H1 (cell line): ENCODE measurements at regions not wholly inside any gene's neighbourhood (a gene's known extent, or its start where the extent isn't known, plus 50 kb on each side); places are given as distances from the start of the nearest gene placed in this dataset.

Experiments used
- CTCF ChIA-PET: fragments of 300-600 bp; sonication (Branson Sonifier 250); formaldehyde crosslinking; loops from one replicate; lab custom pipeline; 2021; ENCODE audit not compliant: partially characterized antibody; lab: Charles Lee
- POLR2A ChIA-PET: fragments of 300-600 bp; sonication (Branson Sonifier 250); formaldehyde crosslinking; loops from one replicate; lab custom pipeline; 2021; ENCODE audit warnings: inconsistent platforms; ENCODE audit not compliant: partially characterized antibody; lab: Charles Lee
- DNase-seq, 2 experiments: peaks; one replicate each; pipeline versions ENCODE4 v3.0.0 to v3.0.0-alpha.2; 2010 to 2022; ENCODE audit warnings: low spot score in 2 of 2, low read depth in 1 of 2, mixed read lengths in 1 of 2
- FAIRE-seq: peaks from 2 replicates; lab custom pipeline; 2011; peaks lifted over from hg19 to GRCh38; lab: Jason Lieb, UNC
- H2AFZ ChIP-seq: 2 replicates; pipeline ENCODE4 v1.8.1; 2012; ENCODE audit warnings: low read length, inconsistent platforms
- H2AK5ac ChIP-seq: 2 replicates; pipeline ENCODE4 v1.6.1; 2013; ENCODE audit warnings: low read depth, low read length
- H2BK120ac ChIP-seq: replicated peaks from 2 replicates; pipeline ENCODE3; 2013; ENCODE audit warnings: low read depth, low read length, inconsistent platforms
- H2BK12ac ChIP-seq: 2 replicates; pipeline ENCODE4 v1.6.1; 2013; ENCODE audit warnings: low read depth, low read length
- H2BK15ac ChIP-seq: 2 replicates; pipeline ENCODE4 v1.6.1; 2013; ENCODE audit warnings: low read length
- H2BK20ac ChIP-seq: 2 replicates; pipeline ENCODE4 v1.6.1; 2013; ENCODE audit warnings: low read length
- H2BK5ac ChIP-seq: 2 replicates; pipeline ENCODE4 v1.6.1; 2013; ENCODE audit warnings: low read depth, low read length
- H3K14ac ChIP-seq: 2 replicates; pipeline ENCODE4 v1.6.1; 2013; ENCODE audit warnings: inconsistent platforms; ENCODE audit not compliant: insufficient read length
- H3K18ac ChIP-seq: 2 replicates; pipeline ENCODE4 v1.6.1; 2013; ENCODE audit warnings: low read length; ENCODE audit errors: extremely low read depth
- H3K23ac ChIP-seq: 2 replicates; pipeline ENCODE4 v1.6.1; 2013; ENCODE audit warnings: inconsistent platforms; ENCODE audit not compliant: insufficient read length
- H3K23me2 ChIP-seq: 2 replicates; pipeline ENCODE4 v1.6.1; 2013; ENCODE audit warnings: low read depth, low read length
- H3K27ac ChIP-seq: 2 replicates; pipeline ENCODE4 v1.6.1; 2011; ENCODE audit warnings: low read depth, low read length, inconsistent platforms
- H3K27me3 ChIP-seq, 4 experiments: replicated peaks in 1 of 4; 1 replicate in 1 of 4; 2 replicates in 3 of 4; pipeline versions ENCODE4 v1.6.1 to v1.8.1; 2011 to 2013; ENCODE audit warnings: low read length in 3 of 4, mild to moderate bottlenecking in 3 of 4, inconsistent platforms in 2 of 4, mixed read lengths in 2 of 4, moderate library complexity in 1 of 4; ENCODE audit not compliant: control insufficient read depth in 3 of 4, insufficient read depth in 3 of 4; ENCODE audit errors: extremely low read depth in 1 of 4
- H3K36me3 ChIP-seq, 4 experiments: 2 replicates each; pipeline versions ENCODE4 v1.6.1 to v1.8.1; 2011 to 2013; ENCODE audit warnings: mild to moderate bottlenecking in 4 of 4, low read length in 3 of 4, moderate library complexity in 2 of 4, control low read depth in 1 of 4, inconsistent platforms in 1 of 4; ENCODE audit not compliant: insufficient read depth in 4 of 4, control insufficient read depth in 2 of 4
- H3K4ac ChIP-seq: replicated peaks from 2 replicates; pipeline ENCODE3; 2013; ENCODE audit warnings: low read length, low read depth, mixed read lengths, inconsistent platforms; ENCODE audit not compliant: insufficient read length
- H3K4me1 ChIP-seq, 4 experiments: replicated peaks in 1 of 4; 1 replicate in 1 of 4; 2 replicates in 3 of 4; pipeline versions ENCODE4 v1.6.1 to v1.8.1; 2011 to 2013; ENCODE audit warnings: low read length in 3 of 4, inconsistent platforms in 2 of 4, mixed read lengths in 1 of 4; ENCODE audit not compliant: insufficient read depth in 4 of 4, control insufficient read depth in 3 of 4
- H3K4me2 ChIP-seq, 2 experiments: 2 replicates each; pipeline versions ENCODE4 v1.6.1 to v1.8.1; 2011 to 2013; ENCODE audit warnings: low read depth in 2 of 2, low read length in 2 of 2, control low read depth in 1 of 2, inconsistent platforms in 1 of 2, mild to moderate bottlenecking in 1 of 2; ENCODE audit not compliant: insufficient read depth in 1 of 2
- H3K4me3 ChIP-seq, 4 experiments: fragments of 200-600, 300-600 bp in 1 of 4; sonication (generic), shearing (Covaris generic), sonication (Bioruptor Twin) in 1 of 4; 2 replicates each; pipeline versions ENCODE4 v1.5.1 to v1.8.1; 2011 to 2016; ENCODE audit warnings: low read length in 4 of 4, low read depth in 3 of 4, control low read depth in 2 of 4, inconsistent platforms in 2 of 4, mild to moderate bottlenecking in 2 of 4, mixed read lengths in 1 of 4, moderate library complexity in 1 of 4; ENCODE audit not compliant: insufficient read depth in 2 of 4; ENCODE audit errors: extremely low read depth in 1 of 4
- H3K56ac ChIP-seq: replicated peaks from 2 replicates; pipeline ENCODE3; 2013; ENCODE audit warnings: low read depth, mild to moderate bottlenecking, mixed read lengths, low read length, inconsistent platforms; ENCODE audit not compliant: insufficient read length
- H3K79me1 ChIP-seq: 2 replicates; pipeline ENCODE4 v1.6.1; 2013; ENCODE audit warnings: low read depth, low read length, control low read depth
- H3K79me2 ChIP-seq, 2 experiments: 2 replicates each; pipeline versions ENCODE4 v1.6.1 to v1.8.1; 2012 to 2013; ENCODE audit warnings: low read length in 2 of 2, mild to moderate bottlenecking in 2 of 2, inconsistent platforms in 1 of 2; ENCODE audit not compliant: insufficient read depth in 2 of 2, control insufficient read depth in 1 of 2
- H3K9ac ChIP-seq, 4 experiments: replicated peaks in 1 of 4; 1 replicate in 1 of 4; 2 replicates in 3 of 4; pipeline versions ENCODE4 v1.6.1 to v1.8.1; 2011 to 2013; ENCODE audit warnings: low read depth in 3 of 4, low read length in 3 of 4, control low read depth in 2 of 4, mild to moderate bottlenecking in 2 of 4, moderate library complexity in 2 of 4, inconsistent platforms in 1 of 4; ENCODE audit errors: extremely low read depth in 1 of 4
- H3K9me3 ChIP-seq, 2 experiments: 2 replicates each; pipeline versions ENCODE4 v1.6.1 to v1.8.1; 2012 to 2013; ENCODE audit warnings: mild to moderate bottlenecking in 2 of 2, moderate library complexity in 2 of 2, control low read depth in 1 of 2, inconsistent platforms in 1 of 2, low read depth in 1 of 2, low read length in 1 of 2, mixed read lengths in 1 of 2; ENCODE audit not compliant: insufficient read depth in 2 of 2
- H4K20me1 ChIP-seq, 2 experiments: replicated peaks in 1 of 2; 2 replicates each; pipeline versions ENCODE3 to v1.8.1; 2011 to 2013; ENCODE audit warnings: inconsistent platforms in 2 of 2, low read length in 2 of 2, mild to moderate bottlenecking in 1 of 2; ENCODE audit not compliant: insufficient read depth in 2 of 2, control insufficient read depth in 1 of 2
- H4K5ac ChIP-seq: 2 replicates; pipeline ENCODE4 v1.6.1; 2013; ENCODE audit warnings: low read length, low read depth, mixed read lengths, inconsistent platforms; ENCODE audit not compliant: insufficient read length
- H4K8ac ChIP-seq: 2 replicates; pipeline ENCODE4 v1.8.0; 2013; ENCODE audit warnings: mild to moderate bottlenecking, moderate library complexity, low read length, inconsistent platforms; ENCODE audit not compliant: insufficient read depth; ENCODE audit errors: extremely low read depth
- H4K91ac ChIP-seq: replicated peaks from 2 replicates; pipeline ENCODE3; 2013; ENCODE audit warnings: low read length, mixed read lengths, inconsistent platforms; ENCODE audit not compliant: insufficient read length
- BRCA1 ChIP-seq: IDR thresholded peaks from 2 replicates; pipeline ENCODE4 v1.6.1; 2012; ENCODE audit warnings: low read depth, low read length, improper control_type of control experiment
- CBX8 ChIP-seq: fragments of 300-800, 300-1000 bp; sonication (generic); IDR thresholded peaks from 2 replicates; pipeline ENCODE4 v1.7.1; 2016; ENCODE audit warnings: low read depth, low read length, borderline replicate concordance
- SIN3A ChIP-seq, 2 experiments: IDR thresholded peaks in 1 of 2; conservative IDR thresholded peaks in 1 of 2; 2 replicates each; pipeline ENCODE4 v1.6.1; 2011 to 2012; ENCODE audit warnings: low read length in 2 of 2, improper control_type of control experiment in 1 of 2, low read depth in 1 of 2, mild to moderate bottlenecking in 1 of 2
- SUZ12 ChIP-seq: fragments of 200-600 bp; sonication (generic); IDR thresholded peaks from 2 replicates; pipeline ENCODE4 v1.6.1; 2012; ENCODE audit warnings: mild to moderate bottlenecking, inconsistent platforms, low read length, moderate library complexity, mixed read lengths
- TCF12 ChIP-seq: IDR thresholded peaks from 2 replicates; pipeline ENCODE4 v1.6.1; 2011; ENCODE audit warnings: low read depth, mild to moderate bottlenecking, low read length
- WGBS, 2 experiments: shearing (Covaris generic) in 1 of 2; methylation state at CpG; one replicate each; pipeline versions ENCODE4 v1.1.6 to v1.1.7; 2013 to 2015; ENCODE audit warnings: low lambda C conversion rate in 2 of 2, mixed read lengths in 2 of 2, inconsistent platforms in 1 of 2, low coverage in 1 of 2, missing lambda C conversion rate in 1 of 2; ENCODE audit not compliant: insufficient replicate concordance in 2 of 2, insufficient coverage in 1 of 2, insufficient read length in 1 of 2; ENCODE audit errors: extremely low coverage in 1 of 2, missing lambda C conversion rate in 1 of 2; 5-methylcytosine and 5-hydroxymethylcytosine counted together
- TF ChIP-seq, protein P1 (sequence below): IDR thresholded peaks from 2 replicates; pipeline ENCODE4 v1.6.1; 2012; ENCODE audit warnings: inconsistent platforms

GRCh38 chr7:45258533-45259226 lies 101.1 kb downstream of the RAMP3 start:
- H2BK15ac ChIP-seq = no peak overlapping the region
- DNase-seq (no peak), FAIRE-seq (no peak)
- no peaks in the 10 kb centered on the region for H3K79me1 ChIP-seq
- no peak overlapping the region for H4K91ac ChIP-seq
- 77% methylated on average over 5 of the region's 5 CpGs; no CpG with 5 or more reads in 1 of the 2 experiments for WGBS, 2 experiments
- no peaks in the 10 kb centered on the region for H4K20me1 ChIP-seq
- no peak overlapping the region for H3K4ac ChIP-seq
- H3K27ac ChIP-seq = no peak overlapping the region
- H3K18ac ChIP-seq = no peak overlapping the region
- no peak overlapping the region for H2AFZ ChIP-seq
- no peak overlapping the region for H3K4me3 ChIP-seq
- no peaks in the 10 kb centered on the region for H3K79me2 ChIP-seq
- no peak overlapping the region for H2BK12ac ChIP-seq
- no peak overlapping the region for H2BK5ac ChIP-seq
- H3K4me2 ChIP-seq = no peak overlapping the region
- POLR2A ChIA-PET = no interaction called here
- H3K9me3 ChIP-seq = no peaks in the 10 kb centered on the region; a peak in 1 of 4 replicates
- peaks cover 0 to 3% (median 3%) of the 10 kb centered on the region in 4 experiments; a peak in 3 of 7 replicates for H3K27me3 ChIP-seq
- no peaks in the 10 kb centered on the region; the same call in 1 of the 2 replicates for H3K23me2 ChIP-seq
- H3K23ac ChIP-seq = no peak overlapping the region
- no peak for TF ChIP-seq BRCA1
- no peak for TF ChIP-seq TCF12
- TF ChIP-seq SUZ12 = no peak
- TF ChIP-seq SIN3A (conservative IDR thresholded peaks at IDR 0.05 in 1 of 2, IDR thresholded peaks at IDR 0.05 in 1 of 2; ENCODE audit: low read depth in 1 of 2, low read length in 2 of 2) = no peak
- TF ChIP-seq, protein P1, sequence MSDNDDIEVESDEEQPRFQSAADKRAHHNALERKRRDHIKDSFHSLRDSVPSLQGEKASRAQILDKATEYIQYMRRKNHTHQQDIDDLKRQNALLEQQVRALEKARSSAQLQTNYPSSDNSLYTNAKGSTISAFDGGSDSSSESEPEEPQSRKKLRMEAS = no peak
- TF ChIP-seq CBX8 = no peak
- TF ChIP-seq, all 59 proteins: peak for 0
- Histone ChIP-seq H3K14ac (no peak overlapping the region), H3K56ac (no peak overlapping the region), H4K5ac (no peak overlapping the region), H2BK120ac (no peak overlapping the region), H3K36me3 (no peaks in the 10 kb centered on the region), H2AK5ac (no peak overlapping the region), H2BK20ac (no peak overlapping the region), H4K8ac (no peak overlapping the region), H3K4me1 (no peaks in the 10 kb centered on the region), H3K9ac (no peak overlapping the region)
- CTCF ChIA-PET = interaction anchor here (0.9 to 3.6 kb wide), 18 partner anchors 10 to 131 kb away, joined by 3 to 56 read pairs (median 7); partner anchors contain the start of gene RAMP3
